ENCODE measurements at regions not wholly inside any gene's neighbourhood (a gene's known extent, or its start where the extent isn't known, plus 50 kb on each side); places are given as distances from the start of the nearest gene placed in this dataset.

DNA sequence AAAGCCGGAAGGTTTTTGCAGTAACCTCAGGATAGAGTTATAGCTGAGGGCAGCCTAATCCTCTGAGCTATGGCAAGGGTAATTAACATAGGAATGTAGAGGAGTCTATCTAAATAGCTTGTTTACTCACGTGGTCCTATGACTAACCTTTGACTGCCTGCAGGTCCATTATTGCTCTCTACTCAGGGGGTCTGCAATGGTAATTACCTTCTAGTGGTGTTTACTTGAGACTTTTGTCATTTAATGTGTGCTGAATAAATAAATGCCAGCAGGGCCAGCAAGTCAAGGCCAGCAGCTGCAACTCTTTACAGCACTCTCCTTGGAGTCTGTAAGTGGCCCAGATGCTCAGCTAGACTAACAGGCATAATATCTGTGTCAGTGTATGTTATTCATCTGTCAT lies 212.7 kb upstream of the FMR1 start:
- DNase-seq (ENCODE audit: low read depth), result no peak

DNA sequence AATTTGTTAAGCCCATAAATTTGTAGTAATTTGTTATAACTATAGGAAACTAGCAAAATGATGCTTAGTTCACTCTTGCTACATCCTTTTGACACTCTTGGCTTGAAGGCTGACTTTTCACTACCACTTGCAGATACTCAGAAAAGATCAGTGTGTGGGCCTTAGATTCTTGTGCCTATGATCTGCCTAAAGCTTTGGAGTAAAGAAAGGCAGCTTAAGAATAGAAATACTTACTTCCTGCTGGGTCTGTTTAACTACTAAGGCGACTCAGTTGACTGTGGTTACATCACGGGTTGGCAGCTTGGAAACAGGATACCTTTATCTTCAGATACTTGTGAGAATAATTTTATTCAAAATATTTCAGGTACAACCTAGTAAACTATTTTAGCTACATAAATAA lies 201.4 kb upstream of the FMR1 start:
- DNase-seq (ENCODE audit: low read depth), result no peak

DNA sequence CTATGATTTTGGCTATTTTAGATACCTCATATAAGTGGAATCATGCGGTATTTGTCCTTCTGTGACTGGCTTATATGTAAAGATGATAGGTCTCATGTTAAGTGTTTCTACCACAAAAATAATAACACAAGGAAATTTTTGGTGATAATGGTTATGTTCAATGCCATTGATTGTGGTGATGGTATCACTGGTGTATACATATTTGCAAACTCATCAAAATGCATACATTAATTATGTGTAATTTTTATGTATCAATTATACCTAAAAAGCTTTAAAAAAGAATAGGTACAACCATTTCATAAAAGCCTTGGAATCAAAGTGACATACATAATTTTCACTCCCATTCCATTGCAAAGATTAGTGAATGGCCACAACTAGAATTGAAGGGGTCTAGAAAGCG lies 178.3 kb upstream of the FMR1 start:
- no peak for DNase-seq (ENCODE audit: low read depth)

DNA sequence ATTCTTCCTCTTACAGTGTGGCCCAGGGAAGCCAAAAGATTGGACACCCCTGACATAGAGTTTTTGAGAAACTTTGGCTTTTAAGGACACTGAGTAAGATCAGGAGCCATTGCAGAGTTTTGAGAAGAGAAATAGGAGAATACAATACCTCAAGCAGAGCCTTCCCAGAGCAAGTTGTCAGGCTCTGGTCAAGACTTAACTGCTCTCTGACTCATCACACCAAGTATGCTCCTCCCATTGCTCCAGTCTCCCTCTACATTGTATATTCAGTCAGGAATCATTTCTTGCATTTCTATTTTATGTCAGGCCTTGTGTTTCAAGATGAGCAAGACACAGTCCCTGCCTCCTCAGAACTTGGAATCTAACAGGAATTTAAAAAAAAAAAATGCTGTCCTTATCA lies 176.4 kb upstream of the FMR1 start:
- DNase-seq (ENCODE audit: low read depth), result no peak

DNA sequence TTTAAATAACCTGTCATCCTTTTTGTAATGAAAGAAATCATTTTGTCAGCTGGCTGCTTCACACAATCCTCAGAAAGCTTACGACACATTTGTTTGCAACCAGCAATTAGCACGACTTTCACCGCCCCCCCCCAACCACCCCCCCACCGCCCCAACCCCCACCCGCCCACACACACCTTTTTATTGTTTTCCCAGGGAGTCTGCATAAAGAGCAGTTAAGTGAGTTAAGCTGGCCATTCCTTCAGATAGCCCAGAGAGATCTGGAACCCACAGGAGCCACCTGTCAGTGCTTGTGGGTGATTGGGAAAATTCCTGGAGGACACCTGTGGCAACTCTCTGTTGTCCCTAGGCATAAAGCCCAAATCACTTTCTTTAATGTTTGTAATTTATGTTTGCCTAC lies 175.7 kb upstream of the FMR1 start:
- no peak for DNase-seq (ENCODE audit: low read depth)

DNA sequence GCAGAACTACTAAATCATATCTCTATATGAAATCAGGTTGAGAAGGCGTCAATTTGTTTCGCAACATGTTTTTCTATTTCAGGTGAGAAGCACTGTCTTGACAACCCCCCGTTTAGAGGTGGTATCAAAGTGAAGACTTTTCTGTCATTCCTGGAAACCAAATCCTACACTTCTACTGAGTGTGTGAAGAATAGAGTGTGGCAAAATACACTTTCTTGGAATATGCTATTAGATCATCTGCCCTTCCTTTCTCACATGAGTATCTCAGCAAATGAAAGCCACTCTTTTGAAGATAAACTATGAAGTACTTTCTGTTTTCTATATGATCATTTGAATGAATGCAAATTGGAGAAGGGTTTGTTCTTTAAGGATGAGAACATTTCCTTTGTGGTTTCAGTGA lies 174.0 kb upstream of the FMR1 start:
- no peak for DNase-seq (ENCODE audit: low read depth)

DNA sequence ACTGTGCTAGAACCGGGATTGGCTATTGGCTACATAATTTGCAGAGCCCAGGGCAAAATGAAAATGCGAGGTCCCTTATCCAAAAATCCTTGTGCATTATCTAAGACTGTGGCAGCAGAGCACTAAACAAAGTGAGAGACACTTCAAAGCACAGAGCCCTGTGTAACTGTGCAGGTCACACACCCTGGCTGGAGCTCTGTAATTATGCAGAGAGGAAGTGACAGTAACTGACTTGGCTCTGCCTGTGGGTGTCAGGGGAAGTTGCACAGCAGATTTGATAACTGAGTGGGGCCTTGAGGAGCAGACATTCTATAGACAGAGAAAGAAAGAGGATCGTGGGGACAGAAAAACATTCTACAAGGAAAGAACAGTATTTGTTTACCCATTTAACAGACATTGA lies 173.5 kb upstream of the FMR1 start:
- DNase-seq (ENCODE audit: low read depth), result no peak

DNA sequence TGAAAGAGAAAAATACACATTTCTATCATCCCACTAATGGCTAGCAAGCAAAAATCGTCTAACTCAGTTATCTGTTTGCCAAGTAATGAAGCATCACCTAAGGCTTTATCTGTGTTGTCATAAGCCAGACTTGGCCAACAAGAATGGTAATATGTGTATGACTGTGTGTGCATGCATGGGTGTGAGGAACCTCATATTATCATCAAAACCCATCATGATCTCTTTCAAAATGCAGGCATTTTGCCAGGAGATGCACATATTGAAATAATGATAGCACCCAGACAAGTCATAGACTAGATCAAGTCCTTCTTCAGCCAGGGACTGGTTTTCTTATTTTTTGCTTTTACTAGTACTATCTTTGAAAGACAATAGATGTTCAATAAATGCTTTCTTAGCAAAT lies 172.5 kb upstream of the FMR1 start:
- DNase-seq (ENCODE audit: low read depth), result no peak

DNA sequence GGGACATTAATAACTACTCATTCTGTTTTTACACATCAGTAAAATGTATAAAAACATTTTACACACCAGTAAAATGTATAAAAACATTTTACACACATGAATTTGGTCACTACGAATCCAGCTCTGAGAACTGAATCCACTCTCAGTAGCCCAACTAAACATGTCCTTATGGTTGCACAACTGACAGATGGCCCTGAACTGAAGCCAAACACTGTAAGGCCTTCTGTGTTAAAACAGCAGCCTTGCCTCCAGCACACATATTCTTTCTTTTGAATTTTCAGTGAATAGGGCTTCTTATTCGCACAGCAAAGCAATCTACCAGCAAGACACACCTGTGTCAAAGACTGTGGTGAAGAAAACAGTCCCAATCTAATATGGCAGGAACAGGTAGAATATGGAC lies 169.9 kb upstream of the FMR1 start:
- no peak for DNase-seq (ENCODE audit: low read depth)

DNA sequence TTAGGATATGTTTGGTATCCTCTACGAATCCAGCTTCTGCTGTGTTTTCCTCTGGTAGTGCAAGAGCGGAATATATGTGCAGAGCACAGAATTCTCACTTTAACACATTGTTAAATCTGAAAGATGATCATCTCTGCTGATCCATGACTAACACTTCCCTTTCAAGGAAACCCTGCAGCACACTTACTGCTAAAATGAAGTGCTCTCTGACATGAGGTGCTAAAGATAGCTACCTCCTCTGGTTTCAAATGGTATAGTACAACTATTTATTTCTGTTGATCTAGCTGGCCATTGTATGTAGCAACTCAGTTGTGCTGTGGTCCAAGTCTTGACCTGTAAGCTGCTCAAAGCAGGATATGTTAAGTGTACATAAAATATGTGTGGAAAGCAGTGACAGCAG lies 162.4 kb upstream of the FMR1 start:
- no peak for DNase-seq (ENCODE audit: low read depth)

DNA sequence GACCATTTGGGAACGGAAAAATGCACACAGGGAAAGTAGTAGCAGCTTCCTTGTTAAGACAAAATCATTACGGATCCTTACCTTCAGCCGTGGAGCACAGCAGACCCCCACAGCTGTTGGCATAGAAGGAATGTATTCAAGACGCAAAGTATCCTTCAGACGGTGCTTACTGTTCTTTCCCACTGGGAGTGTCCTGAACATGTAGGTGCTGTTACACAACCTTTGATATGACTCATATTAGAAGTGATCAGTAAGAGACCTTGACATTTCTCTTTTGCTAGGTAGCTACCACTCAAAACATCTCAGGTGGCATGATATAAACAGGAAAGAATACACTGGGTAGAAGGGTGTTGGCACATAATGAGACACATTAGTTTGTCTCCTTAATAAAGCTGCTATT lies 154.0 kb upstream of the FMR1 start:
- no peak for DNase-seq (ENCODE audit: low read depth)

DNA sequence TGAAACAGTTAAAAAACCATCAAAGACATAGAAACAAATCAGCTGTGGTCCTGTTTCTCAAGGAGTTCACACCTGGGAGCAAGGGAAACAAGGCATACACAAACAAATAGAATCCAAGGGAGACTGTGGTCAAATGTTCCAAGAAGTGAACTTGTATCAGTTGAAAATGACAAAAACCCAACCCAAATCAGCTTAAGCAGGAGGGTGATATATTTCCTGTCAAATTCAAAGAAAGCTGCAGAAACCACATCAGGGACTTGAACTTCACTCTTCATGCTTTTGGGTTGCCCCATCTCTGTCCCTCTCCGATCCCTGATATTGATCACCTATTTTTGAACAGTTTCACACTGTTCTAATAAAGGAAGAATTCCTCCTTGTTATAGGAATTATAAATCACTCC lies 148.6 kb upstream of the FMR1 start:
- no peak for DNase-seq (ENCODE audit: low read depth)

DNA sequence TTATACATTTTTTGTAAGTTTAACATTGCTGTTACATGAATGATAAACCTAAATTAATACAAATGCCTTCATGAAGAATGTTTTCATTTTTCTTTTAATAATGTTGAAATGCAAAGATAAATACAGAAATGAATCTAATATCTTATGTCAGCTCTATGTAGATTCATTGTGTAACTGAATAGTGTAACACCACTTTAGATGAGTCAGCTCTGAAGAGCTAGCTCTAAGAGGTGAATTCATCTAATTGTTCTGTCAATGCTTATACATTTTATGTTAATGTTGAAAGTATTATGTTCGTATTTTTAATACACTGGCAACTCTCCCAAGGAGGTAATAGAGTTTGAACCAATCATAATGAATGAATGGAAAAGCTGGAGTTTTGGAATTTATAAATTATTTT lies 146.9 kb upstream of the FMR1 start:
- no peak for DNase-seq (ENCODE audit: low read depth)

DNA sequence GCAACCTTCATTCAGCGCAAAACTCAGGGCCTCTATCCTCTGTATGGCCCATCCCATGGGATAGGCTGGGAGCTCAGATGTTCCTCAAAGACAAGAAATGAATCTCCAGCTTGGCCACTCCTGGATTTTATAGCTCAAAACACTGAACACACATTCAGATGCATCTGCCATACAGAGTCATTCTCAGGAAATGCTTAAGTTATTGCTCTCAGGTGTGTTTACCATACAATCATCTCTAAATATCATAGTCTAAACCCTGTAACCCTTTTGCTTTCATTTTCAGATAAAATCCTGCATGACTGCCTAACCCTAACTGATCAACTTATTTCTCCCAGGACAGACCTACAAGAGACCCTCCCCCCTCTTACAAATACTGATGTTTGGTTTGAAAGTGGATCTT lies 140.9 kb upstream of the FMR1 start:
- no peak for DNase-seq (ENCODE audit: low read depth)

DNA sequence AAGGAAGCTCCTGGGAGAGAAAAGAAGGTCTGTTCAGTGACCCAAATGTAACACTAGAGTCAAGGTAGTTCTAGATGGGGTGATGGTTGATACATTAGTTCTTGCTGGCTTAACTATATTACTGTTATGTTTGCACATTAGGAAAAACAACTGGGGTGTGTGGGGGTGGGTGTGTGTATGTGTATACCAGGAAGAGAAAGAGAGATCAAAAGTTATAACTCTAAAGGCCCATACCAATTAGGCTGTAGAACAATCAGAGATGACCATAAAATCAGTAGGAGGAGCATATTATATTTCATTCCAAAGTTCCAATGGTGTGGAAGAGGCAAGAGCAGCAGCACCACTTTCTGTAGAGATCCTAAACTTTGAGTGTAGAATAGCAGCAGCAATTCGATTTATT lies 134.7 kb upstream of the FMR1 start:
- no peak for DNase-seq (ENCODE audit: low read depth)

DNA sequence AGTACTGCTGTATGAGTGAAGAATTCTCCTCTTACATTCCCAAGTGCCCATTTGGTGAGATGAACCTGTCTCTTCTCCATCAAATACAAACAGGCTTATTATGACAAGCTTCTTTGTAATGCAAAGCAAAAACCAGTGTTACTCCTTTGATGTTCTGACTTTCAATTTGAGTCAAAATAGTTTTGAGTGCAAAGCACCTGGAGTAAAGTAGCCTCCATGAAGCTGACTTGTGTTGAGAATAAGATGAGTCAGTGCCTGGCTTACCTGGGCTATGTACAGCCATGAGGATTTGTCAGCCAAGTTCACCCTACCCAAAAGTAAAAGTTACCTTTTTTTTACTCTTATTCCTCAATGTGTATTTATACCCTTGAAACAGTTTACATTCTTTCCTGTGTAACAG lies 132.5 kb upstream of the FMR1 start:
- DNase-seq (ENCODE audit: low read depth), result no peak

DNA sequence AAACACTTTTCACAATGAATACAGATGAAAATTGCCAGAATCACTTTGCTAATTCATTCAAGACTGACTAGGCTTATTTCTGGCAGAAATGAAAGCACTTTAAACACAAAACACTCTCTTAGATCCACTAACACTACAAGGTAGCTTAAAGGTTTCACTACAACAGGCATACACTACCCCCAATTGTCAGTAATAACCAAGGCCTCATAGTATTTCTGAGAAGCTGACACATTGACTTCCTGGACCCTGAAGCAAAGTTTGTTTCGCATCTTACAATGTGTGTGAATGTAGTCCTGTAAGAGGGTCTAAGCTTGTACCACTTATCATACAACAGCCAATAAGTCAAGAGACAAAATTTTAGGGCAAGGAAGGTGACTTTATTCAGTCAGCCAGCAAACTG lies 129.9 kb upstream of the FMR1 start:
- DNase-seq (ENCODE audit: low read depth), result no peak

DNA sequence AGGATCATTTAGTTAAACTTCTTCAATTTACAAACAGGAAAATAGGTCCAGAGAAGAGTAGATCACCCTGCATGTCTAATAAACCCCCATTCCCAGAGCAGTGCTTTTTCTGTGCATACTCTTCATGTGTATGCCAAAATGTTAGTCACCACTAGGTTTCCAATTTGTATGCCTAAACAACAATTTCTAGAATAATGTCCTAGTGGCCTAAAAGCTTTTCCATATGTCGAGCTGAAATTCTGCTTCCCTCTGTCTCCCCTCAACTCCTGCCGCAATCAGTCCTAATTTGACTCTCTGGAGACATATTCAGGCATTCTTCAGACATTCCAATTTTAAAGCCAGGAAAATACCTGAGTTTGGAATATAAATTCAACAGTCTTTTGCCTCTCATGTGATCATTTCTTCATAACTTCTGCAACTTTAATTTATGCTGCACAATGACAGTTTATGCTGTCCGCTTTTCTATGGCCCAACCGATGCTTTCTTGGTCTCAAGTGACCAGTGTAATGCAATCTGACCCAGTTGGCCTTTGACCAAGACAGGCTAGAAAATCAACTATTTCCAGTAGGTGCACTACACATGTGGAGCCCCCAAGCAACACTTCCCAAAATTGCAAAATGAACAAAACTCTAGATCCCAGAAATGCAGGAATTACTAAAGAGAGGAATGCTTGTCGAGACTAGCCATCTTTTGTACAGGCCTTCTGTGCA lies 122.9 kb upstream of the FMR1 start:
- no peak for DNase-seq (ENCODE audit: low read depth)

DNA sequence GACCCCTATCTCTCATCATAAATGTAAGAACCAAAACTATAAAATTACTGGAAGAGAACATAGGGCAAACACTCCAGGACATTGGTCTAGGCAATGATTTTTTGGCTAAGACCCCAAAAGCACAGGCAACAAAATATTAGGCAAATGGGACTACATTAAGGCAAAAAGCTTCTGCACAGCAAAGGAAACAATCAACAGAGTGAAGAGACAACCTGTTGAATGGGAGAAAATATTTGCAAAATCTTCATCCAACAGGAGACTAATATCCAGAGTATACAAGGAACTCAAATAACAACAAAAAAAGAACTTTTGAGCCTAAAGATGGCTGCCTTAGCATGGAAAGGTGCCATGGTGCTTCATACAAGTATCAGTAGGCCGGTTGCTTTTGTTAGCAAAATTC lies 111.1 kb upstream of the FMR1 start:
- no peak for DNase-seq (ENCODE audit: low read depth)

DNA sequence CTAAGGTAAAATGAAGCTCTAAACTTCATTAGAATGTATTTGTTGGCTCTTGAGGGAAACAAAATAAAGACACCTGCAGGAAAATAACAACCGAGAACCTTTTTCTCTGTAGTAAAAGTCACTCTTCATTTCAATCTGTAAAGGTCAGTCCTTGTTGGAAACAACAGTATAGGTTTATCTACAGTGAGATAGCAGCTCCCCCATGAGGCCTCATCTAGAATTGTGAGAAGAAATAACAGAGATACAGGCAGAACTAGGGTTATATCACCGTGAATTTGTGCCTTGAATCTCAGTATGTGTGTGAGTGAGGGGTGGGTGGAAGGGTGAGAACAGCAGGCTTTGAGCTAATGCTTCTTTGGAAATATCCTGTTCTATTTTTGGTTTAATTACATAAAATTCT lies 107.8 kb upstream of the FMR1 start:
- no peak for DNase-seq (ENCODE audit: low read depth)

DNA sequence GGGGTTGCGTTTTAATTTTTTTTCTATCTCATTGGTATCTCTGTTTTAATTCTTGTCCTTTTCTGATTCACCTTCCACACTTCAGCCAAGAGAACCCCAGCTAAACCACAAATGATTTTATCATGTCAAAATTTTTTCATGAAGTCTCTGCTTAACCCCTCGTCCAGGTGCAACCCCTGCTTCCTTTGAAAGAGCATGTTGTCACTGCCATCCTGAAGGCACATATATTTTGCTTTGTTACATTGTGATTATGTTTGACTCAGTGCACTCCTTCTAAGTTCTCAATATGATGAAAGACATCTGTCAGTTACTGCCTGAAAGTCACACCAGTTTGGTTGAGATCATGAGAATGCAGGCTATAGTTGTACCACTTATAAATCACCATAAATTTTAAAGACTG lies 99.9 kb upstream of the FMR1 start:
- DNase-seq (ENCODE audit: low read depth), result no peak

DNA sequence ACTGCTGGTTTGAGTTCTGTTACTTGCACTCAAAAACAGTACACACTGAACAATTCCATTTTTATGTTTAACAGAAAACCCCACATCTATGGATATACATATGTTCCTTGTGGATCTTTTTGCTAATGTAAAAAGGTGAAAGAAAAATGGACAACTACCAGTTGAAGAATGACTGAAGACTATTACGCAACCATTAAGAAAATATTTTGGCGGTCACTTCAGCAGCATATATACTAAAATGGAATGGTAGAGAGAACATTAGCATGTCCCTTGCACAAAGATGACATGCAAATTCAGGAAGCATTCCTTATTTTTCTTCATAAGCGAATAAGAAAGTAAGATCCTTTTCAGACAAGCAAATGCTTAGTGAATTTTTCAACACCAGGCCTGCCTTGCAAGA lies 84.6 kb upstream of the FMR1 start:
- DNase-seq (ENCODE audit: low read depth), result no peak

DNA sequence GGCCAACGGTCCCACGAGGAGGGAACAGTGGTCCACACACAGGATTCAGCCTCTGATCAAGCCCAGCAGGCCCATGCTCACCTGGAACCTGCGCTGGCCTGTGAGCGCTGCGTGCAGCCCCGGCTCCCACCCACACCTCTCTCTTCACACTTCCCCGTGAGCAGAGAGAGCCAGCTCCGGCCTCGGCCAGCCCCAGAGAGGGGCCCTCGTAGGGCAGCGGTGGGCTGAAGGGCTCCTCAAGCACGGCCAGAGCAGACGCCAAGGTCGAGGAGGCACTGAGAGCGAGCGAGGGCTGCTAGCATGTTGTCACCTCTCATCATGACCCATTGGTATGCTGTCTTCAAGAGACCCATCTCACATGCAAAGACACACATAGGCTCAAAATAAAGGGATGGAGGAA lies 83.0 kb upstream of the FMR1 start:
- no peak for DNase-seq (ENCODE audit: low read depth)

DNA sequence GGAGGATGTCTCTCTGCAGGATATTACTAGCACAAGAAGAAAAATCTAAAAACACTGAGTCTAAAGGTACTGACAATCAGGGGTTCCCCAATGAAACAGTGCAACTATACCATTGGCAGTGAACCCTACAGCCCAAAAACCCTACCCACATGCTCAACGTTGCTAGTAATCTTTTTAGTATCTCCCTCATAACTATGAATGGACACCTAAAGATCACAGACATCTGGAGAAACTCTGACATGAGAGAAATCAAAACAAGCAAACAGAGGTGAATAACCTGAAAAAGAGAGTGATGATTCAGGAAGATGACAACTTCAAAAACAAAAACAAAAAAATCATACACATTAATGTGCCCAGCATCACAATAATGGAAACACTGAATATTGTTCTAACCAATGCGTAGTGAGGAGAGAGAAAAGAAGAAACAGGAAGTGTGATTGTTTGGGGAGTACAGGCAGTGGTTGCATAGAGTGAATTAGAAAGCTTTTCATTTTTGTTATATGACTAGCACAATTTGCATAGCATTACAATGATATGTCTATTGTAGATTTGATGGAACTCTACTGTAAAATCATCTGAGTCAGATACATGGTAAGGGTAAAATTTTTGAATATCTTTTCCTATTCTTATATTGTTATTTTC lies 78.9 kb upstream of the FMR1 start:
- no peak for DNase-seq (ENCODE audit: low read depth)
